HCT116 (cell line): ENCODE measurements at regions not wholly inside any gene's neighbourhood (a gene's known extent, or its start where the extent isn't known, plus 50 kb on each side); places are given as distances from the start of the nearest gene placed in this dataset.

ENCODE experiments used
- CBX3 ChIP-seq: IDR thresholded peaks from 2 replicates; pipeline ENCODE4 v1.6.1; 2012; ENCODE audit warnings: low read depth
- CTCF ChIP-seq, 3 experiments: fragments of 200-600 bp in 1 of 3; sonication (generic) in 1 of 3; IDR thresholded peaks in 2 of 3; conservative IDR thresholded peaks in 1 of 3; 2 replicates each; pipeline ENCODE4 v1.5.1; 2012 to 2017; ENCODE audit warnings: low read depth in 2 of 3, low read length in 2 of 3, antibody characterized with exemption in 1 of 3, borderline replicate concordance in 1 of 3, control low read depth in 1 of 3, mild to moderate bottlenecking in 1 of 3, mixed read lengths in 1 of 3, mixed run types in 1 of 3, moderate library complexity in 1 of 3; ENCODE audit not compliant: insufficient read depth in 1 of 3
- EZH2 ChIP-seq: fragments of 200-600 bp; sonication (generic); IDR thresholded peaks from 2 replicates; pipeline ENCODE4 v1.6.1; 2017; ENCODE audit warnings: antibody characterized with exemption, mixed run types
- POLR2AphosphoS5 ChIP-seq: IDR thresholded peaks from 2 replicates; pipeline ENCODE4 v1.6.1; 2011; ENCODE audit warnings: mild to moderate bottlenecking, low read depth, low read length, moderate library complexity
- REST ChIP-seq: IDR thresholded peaks from 2 replicates; pipeline ENCODE4 v1.6.1; 2012; ENCODE audit warnings: low read depth

- TF ChIP-seq CTCF (IDR thresholded peaks at IDR 0.05 in 2 of 3, conservative IDR thresholded peaks at IDR 0.05 in 1 of 3; ENCODE audit: borderline replicate concordance in 1 of 3, insufficient read depth in 1 of 3, low read depth in 2 of 3, low read length in 2 of 3) = no peak
- no peak for TF ChIP-seq CBX3
- TF ChIP-seq EZH2 = no peak
- TF ChIP-seq POLR2AphosphoS5 = no peak
- no peak for TF ChIP-seq REST
Observed at GRCh38 chr4:44983083-44983482, 256.7 kb upstream of the GNPDA2 start.
